HEK293T (cell line): ENCODE measurements at regions not wholly inside any gene's neighbourhood (a gene's known extent, or its start where the extent isn't known, plus 50 kb on each side); places are given as distances from the start of the nearest gene placed in this dataset.

Source experiments
- ARNT ChIP-seq: fragments of 450-650 bp; IDR thresholded peaks from 2 replicates; pipeline ENCODE4 v1.6.1; 2017; ENCODE audit warnings: mild to moderate bottlenecking
- FOXA1 ChIP-seq: fragments of 450-650 bp; IDR thresholded peaks from 2 replicates; pipeline ENCODE4 v1.6.1; 2016; ENCODE audit warnings: mild to moderate bottlenecking
- FOXM1 ChIP-seq: fragments of 450-650 bp; IDR thresholded peaks from 2 replicates; pipeline ENCODE4 v1.6.1; 2017; ENCODE audit warnings: mild to moderate bottlenecking, borderline replicate concordance
- HDGF ChIP-seq: fragments of 450-650 bp; IDR thresholded peaks from 2 replicates; pipeline ENCODE4 v1.6.1; 2017; ENCODE audit warnings: antibody characterized with exemption, borderline replicate concordance
- LEF1 ChIP-seq: fragments of 450-650 bp; IDR thresholded peaks from 2 replicates; pipeline ENCODE4 v1.6.1; 2017; ENCODE audit warnings: mild to moderate bottlenecking, borderline replicate concordance
- NFRKB ChIP-seq: fragments of 450-650 bp; IDR thresholded peaks from 2 replicates; pipeline ENCODE4 v1.6.1; 2016; ENCODE audit warnings: mild to moderate bottlenecking, moderate library complexity
- SP1 ChIP-seq: fragments of 450-650 bp; IDR thresholded peaks from 2 replicates; pipeline ENCODE4 v1.6.1; 2017
- TARDBP ChIP-seq: fragments of 450-650 bp; IDR thresholded peaks from 2 replicates; pipeline ENCODE4 v1.6.1; 2016

- TF ChIP-seq HDGF (no peak), SP1 (no peak), FOXM1 (no peak), ARNT (no peak), LEF1 (no peak), FOXA1 (no peak), TARDBP (no peak), NFRKB (no peak)
Observed at GRCh38 chr4:181698221-181698620, 545.0 kb upstream of the TENM3 start.
